GM10847 (cell line): ENCODE measurements at regions not wholly inside any gene's neighbourhood (a gene's known extent, or its start where the extent isn't known, plus 50 kb on each side); places are given as distances from the start of the nearest gene placed in this dataset.

ENCODE experiments used
- POLR2A ChIP-seq: IDR thresholded peaks from 2 replicates; pipeline ENCODE4 v1.6.1; 2011; ENCODE audit not compliant: insufficient read length; ENCODE audit errors: extremely low read depth

- no peak for TF ChIP-seq POLR2A
Observed at GRCh38 chr20:60817891-60818290, 434.2 kb upstream of the CDH4 start.

- no peak for TF ChIP-seq POLR2A
Observed at GRCh38 chr20:60819511-60819910, 432.6 kb upstream of the CDH4 start.

DNA sequence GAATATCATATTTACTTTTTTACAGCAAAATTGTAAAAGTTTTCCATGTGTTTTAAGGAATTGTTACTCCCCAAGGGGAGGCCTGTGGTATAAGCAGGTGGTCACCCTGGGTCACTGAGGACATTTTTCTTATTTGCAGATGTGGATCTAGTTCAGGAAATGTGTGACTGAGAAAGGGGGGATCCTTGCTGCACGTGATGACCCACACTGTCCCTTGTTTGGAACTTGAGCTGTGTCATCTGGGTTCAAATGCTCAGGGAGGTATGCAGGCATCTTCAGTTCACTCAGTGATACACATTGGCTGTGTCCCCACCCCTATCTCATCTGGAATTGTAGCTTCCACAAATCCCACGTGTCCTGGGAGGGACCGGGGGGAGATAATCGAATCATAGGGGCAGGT lies 431.9 kb upstream of the CDH4 start:
- TF ChIP-seq POLR2A: no peak

- TF ChIP-seq POLR2A: no peak
Observed at GRCh38 chr20:60820918-60821317, 431.1 kb upstream of the CDH4 start.

DNA sequence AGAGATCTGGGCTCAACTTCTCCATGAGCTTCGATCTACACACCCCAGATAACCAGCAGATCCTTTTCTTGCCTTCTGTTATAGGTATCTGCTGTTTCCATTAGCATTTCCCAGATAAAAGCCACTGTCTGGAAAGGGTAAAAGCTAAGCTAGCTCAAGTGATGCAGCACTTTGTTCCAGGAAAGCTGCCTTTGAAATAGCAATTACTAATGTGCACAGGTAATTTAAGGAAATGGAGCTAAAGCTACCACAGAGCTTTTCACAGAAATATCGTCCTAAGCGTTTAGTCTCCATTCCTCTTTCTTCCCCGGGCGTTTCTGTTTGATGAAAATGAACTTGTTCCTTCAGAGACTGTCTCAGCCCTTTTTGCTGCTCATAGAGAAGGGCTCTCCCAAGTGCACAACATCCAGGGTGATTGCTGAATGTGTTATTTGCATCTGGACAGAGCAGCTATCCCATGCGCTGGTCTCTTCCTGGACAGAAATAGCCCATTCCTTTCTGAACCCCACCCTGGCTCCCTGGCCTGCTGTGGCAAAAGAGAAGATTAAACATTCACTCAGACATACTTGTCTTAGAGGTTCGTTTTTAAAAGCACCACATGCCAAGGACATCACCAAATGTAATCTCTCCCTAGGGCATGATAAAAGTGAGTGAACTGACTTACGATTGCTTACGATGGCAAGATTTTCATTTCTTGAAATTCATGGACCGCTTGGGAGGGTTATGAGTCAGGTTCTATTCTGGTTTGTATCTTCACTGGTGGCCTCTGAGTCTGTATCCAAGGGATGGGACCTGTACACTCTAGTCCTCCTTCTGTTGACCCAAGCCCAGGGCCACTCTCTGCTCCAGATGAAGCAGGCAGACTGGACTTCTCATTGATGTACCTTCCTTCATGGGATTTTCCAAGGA lies 429.1 kb upstream of the CDH4 start:
- no peak for TF ChIP-seq POLR2A

GRCh38 chr20:60835876-60836275 lies 416.2 kb upstream of the CDH4 start:
- no peak for TF ChIP-seq POLR2A

DNA sequence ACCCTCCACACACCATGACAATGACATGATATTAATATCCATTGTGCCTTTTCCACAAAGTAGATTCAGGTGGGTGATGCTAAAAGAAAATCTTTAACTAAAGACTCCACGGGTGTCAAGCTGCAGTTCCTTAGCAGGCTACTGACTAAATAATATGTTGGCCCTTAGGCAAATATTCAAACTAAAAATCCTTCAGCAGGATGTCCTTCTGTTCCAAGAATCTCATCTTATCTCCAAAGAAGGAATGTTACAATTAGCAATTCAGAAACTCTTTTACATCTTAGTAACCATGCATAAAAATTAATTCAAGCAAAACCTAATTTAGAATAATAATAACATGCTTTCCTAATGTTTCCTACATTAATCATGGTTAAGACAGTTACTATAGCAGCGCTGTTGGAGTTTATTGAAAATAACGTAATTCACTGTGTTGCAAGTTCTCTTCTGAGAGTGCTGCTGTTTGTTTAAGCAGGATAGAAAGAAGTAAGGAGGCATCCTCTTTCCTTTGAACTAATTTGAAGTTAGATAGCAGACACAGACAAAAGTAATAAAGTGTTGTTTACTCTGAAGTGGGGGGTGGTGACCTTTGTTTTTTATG lies 414.8 kb upstream of the CDH4 start:
- no peak for TF ChIP-seq POLR2A

DNA sequence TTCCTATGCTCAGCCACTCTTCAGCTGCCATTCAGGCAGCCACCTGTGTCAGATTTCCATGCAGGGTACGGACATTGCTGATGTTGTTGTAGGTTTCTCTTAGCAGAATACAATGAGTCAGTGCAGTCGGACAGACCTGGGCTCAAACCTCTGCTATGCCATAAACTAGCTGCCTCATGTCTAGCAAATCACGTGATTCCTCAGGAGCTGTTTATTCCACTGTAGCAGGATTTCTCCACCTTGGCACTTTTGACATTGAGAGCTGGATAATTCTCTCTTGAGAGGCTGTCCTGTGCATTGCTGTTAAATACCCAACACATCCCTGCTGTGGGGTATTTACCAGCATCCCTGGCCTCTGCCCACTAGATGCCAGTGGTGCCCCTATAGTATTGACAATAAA lies 413.8 kb upstream of the CDH4 start:
- TF ChIP-seq POLR2A: no peak

- no peak for TF ChIP-seq POLR2A
Observed at GRCh38 chr20:60840971-60841370, 411.1 kb upstream of the CDH4 start.

DNA sequence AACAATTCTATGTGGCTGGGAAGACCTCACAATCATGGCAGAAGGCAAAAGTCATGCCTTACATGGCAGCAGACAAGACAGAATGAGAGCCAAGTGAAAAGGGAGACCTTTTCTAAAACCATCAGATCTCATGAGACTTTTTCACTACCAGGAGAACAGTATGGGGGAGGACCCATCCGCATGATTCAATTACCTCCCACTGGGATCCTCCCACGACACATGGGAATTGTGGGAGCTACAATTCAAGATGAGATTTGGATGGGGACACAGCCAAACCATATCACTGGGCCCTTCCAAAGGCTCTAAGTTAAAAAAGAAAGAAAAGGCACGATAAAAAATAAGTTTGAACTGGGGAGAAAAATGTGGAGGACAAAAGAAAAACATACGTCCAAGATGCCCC lies 406.9 kb upstream of the CDH4 start:
- TF ChIP-seq POLR2A: no peak

- no peak for TF ChIP-seq POLR2A
Observed at GRCh38 chr20:60851826-60852704, 400.0 kb upstream of the CDH4 start.

- no peak for TF ChIP-seq POLR2A
Observed at GRCh38 chr20:60857708-60858107, 394.4 kb upstream of the CDH4 start.

- TF ChIP-seq POLR2A: no peak
Observed at GRCh38 chr20:60862601-60863000, 389.5 kb upstream of the CDH4 start.

DNA sequence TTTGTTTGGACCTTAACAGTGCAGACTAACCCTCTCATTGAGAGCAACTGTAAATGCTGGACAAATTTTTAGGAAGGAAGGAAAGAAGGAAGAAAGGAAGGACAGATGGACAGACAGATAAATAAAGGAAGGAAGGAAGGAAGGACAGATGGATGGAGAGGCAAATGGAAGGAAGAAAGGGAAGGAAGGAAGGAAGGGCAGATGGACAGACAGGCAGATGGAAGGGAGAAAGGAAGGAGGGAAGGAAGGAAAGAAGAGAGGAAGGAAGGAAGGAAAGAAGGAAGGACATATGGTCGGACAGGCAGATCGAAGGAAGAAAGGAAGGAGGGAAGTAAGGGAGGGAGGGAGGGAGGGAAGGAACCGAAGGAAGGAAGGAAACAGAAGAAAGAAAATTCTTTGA lies 388.5 kb upstream of the CDH4 start:
- TF ChIP-seq POLR2A: no peak

- TF ChIP-seq POLR2A: no peak
Observed at GRCh38 chr20:60867589-60867988, 384.5 kb upstream of the CDH4 start.
